NB4 (cell line): ENCODE measurements at regions not wholly inside any gene's neighbourhood (a gene's known extent, or its start where the extent isn't known, plus 50 kb on each side); places are given as distances from the start of the nearest gene placed in this dataset.

Source experiments
- CTCF ChIP-seq: IDR thresholded peaks from one replicate; pipeline ENCODE4 v1.5.1; 2012; ENCODE audit warnings: low read depth, low read length
- MYC ChIP-seq: IDR thresholded peaks from 2 replicates; pipeline ENCODE4 v1.6.1; 2011; ENCODE audit warnings: low read depth, low read length
- POLR2A ChIP-seq: IDR thresholded peaks from 2 replicates; pipeline ENCODE4 v1.6.1; 2011; ENCODE audit warnings: mild to moderate bottlenecking; ENCODE audit not compliant: insufficient read length; ENCODE audit errors: extremely low read depth
- TF ChIP-seq, protein P1 (sequence below): IDR thresholded peaks from 2 replicates; pipeline ENCODE4 v1.6.1; 2011; ENCODE audit warnings: low read depth, low read length

GRCh38 chr13:18714889-18715288 lies 466.7 kb downstream of the TUBA3C start:
- TF ChIP-seq POLR2A: no peak
- TF ChIP-seq CTCF: no peak
- TF ChIP-seq, protein P1, sequence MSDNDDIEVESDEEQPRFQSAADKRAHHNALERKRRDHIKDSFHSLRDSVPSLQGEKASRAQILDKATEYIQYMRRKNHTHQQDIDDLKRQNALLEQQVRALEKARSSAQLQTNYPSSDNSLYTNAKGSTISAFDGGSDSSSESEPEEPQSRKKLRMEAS: no peak
- no peak for TF ChIP-seq MYC
